ENCODE measurements at regions not wholly inside any gene's neighbourhood (a gene's known extent, or its start where the extent isn't known, plus 50 kb on each side); places are given as distances from the start of the nearest gene placed in this dataset.

GRCh38 chr10:31612082-31612481 lies 293.1 kb downstream of the ZEB1 start:
- DNase-seq (ENCODE audit: low read depth in 1 of 2, low spot score in 1 of 2), result no peak

DNA sequence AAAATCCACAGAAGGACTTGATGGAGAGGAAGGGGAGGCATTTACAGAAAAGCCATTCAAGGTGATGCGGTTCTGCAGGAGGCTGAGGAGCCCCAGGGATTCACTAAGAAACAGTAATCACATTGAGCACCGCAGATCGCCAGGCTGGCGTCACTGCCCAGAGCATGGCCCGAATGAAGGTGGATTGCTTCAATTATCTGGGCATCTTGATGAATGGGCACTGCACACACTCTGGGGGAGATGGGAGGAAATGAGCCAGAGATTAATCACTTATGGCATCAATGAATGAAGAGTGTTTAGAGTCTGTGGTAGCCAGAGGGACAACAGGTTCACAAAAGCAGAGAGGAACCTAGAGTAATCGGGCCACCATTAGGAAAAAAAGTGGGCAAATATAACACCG lies 292.1 kb downstream of the ZEB1 start:
- no peak for DNase-seq (ENCODE audit: low read depth in 1 of 2, low spot score in 1 of 2)

GRCh38 chr10:31607481-31607880 lies 288.5 kb downstream of the ZEB1 start:
- DNase-seq (ENCODE audit: low read depth in 1 of 2, low spot score in 1 of 2), result no peak

GRCh38 chr10:31606841-31607240 lies 287.8 kb downstream of the ZEB1 start:
- no peak for DNase-seq (ENCODE audit: low read depth in 1 of 2, low spot score in 1 of 2)

DNA sequence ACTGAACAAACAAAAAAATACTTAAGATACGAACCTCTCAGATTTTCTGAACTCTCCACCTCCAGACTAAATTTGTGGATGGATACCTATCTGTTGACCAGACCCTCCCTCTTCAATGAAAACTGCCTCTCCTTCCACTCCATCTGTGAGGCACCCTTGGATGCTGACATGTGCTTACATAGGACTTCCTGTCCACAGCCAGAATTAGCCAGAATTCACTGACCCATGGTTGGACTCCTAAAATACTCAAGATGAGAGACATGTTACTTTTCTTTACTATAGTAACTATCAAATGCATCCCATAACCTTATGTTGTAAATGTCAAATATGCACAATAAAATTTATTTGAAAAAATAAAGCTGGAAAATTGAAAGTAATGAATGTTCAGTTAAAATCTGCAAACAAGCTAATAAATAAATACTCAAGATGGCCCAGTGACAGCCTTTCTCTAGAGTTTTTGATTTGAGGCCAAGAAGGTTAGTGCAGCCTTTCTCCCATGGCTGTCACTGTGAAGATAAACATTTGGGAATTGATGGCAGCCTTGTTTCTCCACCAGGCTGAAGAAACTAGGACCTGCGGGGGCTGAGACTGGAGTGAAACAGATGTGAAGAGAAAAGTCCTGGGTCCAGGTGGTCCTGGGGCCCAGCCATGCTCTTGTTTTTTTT lies 287.0 kb downstream of the ZEB1 start:
- DNase-seq (ENCODE audit: low read depth in 1 of 2, low spot score in 1 of 2), result no peak

DNA sequence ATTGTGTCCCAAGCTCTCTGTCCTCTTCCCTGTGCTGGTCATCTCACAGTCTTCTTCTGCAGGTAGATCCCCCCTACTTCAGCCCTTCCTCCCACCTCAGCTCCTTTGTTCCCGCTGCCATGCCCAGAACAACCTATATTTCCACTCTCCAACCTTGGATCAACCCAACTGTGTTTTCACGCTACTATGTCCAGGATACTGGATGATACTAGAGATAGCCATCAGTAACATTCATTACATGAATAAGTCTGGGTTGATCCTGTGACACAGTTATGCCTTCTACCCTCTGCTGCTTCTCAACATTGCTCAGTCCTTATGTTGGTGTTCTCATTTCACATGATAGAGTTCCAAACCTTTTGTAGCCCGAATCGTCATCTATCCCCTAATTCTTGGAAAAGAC lies 286.4 kb downstream of the ZEB1 start:
- no peak for DNase-seq (ENCODE audit: low read depth in 1 of 2, low spot score in 1 of 2)

GRCh38 chr10:31604646-31605170 lies 285.7 kb downstream of the ZEB1 start:
- no peak for DNase-seq (ENCODE audit: low read depth in 1 of 2, low spot score in 1 of 2)

- no peak for DNase-seq (ENCODE audit: low read depth in 1 of 2, low spot score in 1 of 2)
These were observed 285.1 kb downstream of the ZEB1 start for GRCh38 chr10:31604096-31604495.

GRCh38 chr10:31603235-31604087 lies 284.4 kb downstream of the ZEB1 start:
- peak; percentile 48 to 79 for DNase-seq (ENCODE audit: low read depth in 1 of 2, low spot score in 1 of 2)

DNA sequence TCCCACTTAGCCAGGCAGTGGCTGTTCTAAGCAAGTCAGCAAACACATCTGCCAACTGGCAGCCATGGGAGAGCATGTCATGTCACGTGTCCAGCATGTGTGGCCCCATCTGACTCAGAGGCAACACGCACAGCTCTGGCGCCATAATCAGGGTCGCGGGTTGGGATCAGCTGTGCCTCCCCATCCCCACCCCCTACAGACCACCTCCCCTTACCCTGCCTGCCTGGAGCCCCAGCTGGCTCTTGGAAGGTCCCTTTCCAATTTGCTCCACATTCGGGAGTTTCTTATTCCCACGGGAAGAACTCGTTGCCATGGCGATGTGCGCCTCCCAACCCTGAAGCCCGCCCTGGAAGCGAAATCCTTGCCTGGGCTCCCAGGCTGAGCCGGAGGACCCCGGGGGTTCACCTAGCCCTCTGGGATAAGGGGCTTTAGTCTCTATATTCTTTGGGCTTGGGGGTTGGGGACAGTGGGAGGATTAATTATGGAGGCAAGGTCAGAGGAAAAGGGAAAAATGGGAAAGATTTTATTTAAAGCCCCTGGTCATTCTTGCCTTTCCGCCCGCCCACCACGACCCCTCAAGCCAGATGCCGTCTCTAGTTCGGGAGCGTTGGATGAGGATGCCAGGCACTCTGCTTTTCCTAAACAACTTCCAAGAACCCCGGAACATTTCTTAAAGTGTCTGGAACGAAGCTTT lies 283.7 kb downstream of the ZEB1 start:
- no peak for DNase-seq (ENCODE audit: low read depth in 1 of 2, low spot score in 1 of 2)

GRCh38 chr10:31601136-31601535 lies 282.1 kb downstream of the ZEB1 start:
- DNase-seq (ENCODE audit: low read depth in 1 of 2, low spot score in 1 of 2), result no peak

- DNase-seq (ENCODE audit: low read depth in 1 of 2, low spot score in 1 of 2), result peak in 1 of 2 donors; percentile 33
These were observed 280.8 kb downstream of the ZEB1 start for GRCh38 chr10:31599626-31600504.

GRCh38 chr10:31596765-31597164 lies 277.7 kb downstream of the ZEB1 start:
- no peak for DNase-seq (ENCODE audit: low read depth in 1 of 2, low spot score in 1 of 2)

GRCh38 chr10:31595992-31596391 lies 277.0 kb downstream of the ZEB1 start:
- DNase-seq (ENCODE audit: low read depth in 1 of 2, low spot score in 1 of 2), result no peak

- DNase-seq (ENCODE audit: low read depth in 1 of 2, low spot score in 1 of 2), result no peak
These were observed 275.4 kb downstream of the ZEB1 start for GRCh38 chr10:31594347-31594873.

DNA sequence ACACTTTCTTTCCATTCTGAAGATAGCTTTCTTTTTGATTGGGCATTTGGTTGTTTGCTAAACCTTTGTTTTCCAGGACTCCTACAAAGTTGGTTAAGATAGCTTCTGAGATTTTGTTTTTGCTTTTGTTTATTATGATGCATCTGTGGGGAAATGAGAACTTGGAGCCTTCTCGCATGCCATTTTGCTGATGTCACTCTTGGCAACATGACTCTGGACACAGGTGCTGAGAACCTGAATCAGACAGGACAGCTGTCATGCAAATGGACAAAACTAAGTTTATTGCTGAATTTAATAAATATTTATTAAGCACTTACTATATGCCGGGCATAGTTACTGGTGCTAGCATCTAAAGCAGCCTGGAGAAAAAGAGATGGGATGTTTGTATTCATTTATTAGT lies 274.1 kb downstream of the ZEB1 start:
- no peak for DNase-seq (ENCODE audit: low read depth in 1 of 2, low spot score in 1 of 2)

DNA sequence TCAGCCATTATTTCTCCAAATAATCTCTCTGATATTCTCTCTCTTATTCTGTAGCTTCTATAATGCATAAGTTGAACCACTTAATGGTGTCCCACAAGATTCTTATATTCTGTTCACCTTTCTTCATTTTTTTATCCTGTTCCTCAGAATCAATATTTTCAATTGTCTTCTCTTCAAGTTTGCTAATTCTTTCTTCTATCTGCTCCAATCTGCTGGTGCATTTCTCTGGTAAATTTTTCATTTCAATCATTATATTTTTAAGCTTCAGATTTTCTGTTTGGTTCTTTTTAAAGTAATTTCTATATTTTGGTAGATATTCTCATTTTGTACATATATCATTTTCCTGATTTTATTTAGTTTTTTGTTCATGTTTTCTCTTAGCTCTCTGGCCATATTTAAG lies 272.6 kb downstream of the ZEB1 start:
- no peak for DNase-seq (ENCODE audit: low read depth in 1 of 2, low spot score in 1 of 2)

DNA sequence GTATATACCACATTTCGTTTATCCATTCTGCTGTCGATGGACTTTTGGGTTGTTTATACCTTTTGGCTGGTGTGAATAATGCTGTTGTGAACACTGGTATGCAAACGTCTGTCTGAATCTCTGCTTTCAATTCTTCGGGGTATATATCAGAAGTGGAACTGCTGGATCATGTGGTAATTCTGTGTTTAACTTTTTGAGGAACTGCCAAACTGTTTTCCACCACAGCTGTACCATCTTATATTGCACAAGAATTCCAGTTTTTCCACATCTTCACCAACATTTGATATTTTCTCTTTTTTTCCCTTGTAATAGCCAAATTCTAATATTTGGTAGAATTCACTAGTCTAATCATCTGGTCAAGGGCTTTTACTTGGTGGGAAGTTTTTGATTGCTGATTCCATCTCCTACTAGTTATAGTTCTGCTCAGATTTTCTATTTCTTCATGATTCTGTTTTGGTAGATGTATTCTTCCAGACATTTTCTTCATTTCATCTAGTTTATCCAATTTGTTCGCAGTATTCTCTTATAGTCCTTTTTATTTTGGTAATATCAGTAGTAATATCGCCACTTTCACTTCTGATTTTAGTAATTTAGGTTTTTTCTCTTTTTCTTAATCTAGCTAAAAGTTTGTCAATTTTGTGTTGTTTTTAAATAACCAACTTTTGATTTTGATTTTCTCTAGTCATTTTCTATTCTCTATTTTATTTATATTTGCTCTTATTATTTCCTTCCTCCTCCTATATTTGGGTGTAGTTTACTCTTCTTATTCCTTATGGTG lies 271.2 kb downstream of the ZEB1 start:
- DNase-seq (ENCODE audit: low read depth in 1 of 2, low spot score in 1 of 2), result no peak

GRCh38 chr10:31587691-31588090 lies 268.7 kb downstream of the ZEB1 start:
- DNase-seq (ENCODE audit: low read depth in 1 of 2, low spot score in 1 of 2), result no peak
